A673 (cell line): ENCODE measurements at regions not wholly inside any gene's neighbourhood (a gene's known extent, or its start where the extent isn't known, plus 50 kb on each side); places are given as distances from the start of the nearest gene placed in this dataset.

ENCODE experiments used
- EZH2 ChIP-seq: fragments of 200-600 bp; sonication (generic); IDR thresholded peaks from 2 replicates; pipeline ENCODE4 v1.6.1; 2017; ENCODE audit warnings: borderline replicate concordance, low read depth, mild to moderate bottlenecking, mixed read lengths, antibody characterized with exemption, low read length; ENCODE audit not compliant: poor library complexity, severe bottlenecking
- TF ChIP-seq, protein P1 (sequence below): fragments of 300-800, 200-600 bp; sonication (generic); conservative IDR thresholded peaks from 2 replicates; pipeline ENCODE4 v1.5.1; 2017; ENCODE audit warnings: low read depth, mild to moderate bottlenecking, antibody characterized with exemption, low read length, moderate library complexity, mixed read lengths

DNA sequence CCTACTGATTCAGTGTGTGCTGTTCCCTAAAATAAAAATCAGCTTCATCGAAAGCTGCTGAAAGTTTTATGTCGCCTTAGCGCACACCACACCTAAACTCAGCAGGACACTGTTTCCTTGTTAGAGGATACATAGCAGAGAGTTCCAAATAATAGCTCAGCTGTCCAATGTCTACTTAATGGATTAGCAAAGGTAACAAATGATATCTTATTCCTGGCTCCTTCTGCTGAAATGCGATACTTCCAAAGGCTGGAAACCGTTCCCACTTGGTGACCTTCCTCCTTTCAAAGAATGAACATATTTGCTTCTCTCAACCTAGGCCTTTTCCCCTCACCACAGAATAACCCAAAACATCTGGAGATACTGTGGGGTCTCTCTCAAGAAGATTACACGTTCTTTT is 189.5 kb upstream of the GMDS start:
- TF ChIP-seq, protein P1, sequence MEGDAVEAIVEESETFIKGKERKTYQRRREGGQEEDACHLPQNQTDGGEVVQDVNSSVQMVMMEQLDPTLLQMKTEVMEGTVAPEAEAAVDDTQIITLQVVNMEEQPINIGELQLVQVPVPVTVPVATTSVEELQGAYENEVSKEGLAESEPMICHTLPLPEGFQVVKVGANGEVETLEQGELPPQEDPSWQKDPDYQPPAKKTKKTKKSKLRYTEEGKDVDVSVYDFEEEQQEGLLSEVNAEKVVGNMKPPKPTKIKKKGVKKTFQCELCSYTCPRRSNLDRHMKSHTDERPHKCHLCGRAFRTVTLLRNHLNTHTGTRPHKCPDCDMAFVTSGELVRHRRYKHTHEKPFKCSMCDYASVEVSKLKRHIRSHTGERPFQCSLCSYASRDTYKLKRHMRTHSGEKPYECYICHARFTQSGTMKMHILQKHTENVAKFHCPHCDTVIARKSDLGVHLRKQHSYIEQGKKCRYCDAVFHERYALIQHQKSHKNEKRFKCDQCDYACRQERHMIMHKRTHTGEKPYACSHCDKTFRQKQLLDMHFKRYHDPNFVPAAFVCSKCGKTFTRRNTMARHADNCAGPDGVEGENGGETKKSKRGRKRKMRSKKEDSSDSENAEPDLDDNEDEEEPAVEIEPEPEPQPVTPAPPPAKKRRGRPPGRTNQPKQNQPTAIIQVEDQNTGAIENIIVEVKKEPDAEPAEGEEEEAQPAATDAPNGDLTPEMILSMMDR: no peak
- no peak for TF ChIP-seq EZH2
